HG03064 (cell line): ENCODE measurements at regions not wholly inside any gene's neighbourhood (a gene's known extent, or its start where the extent isn't known, plus 50 kb on each side); places are given as distances from the start of the nearest gene placed in this dataset.
"Not testable (repeated sequence)": the region's sequence is repeated elsewhere in the genome, so short reads cannot be mapped to it uniquely, and the experiment has no call there.

Experiments used
- ATAC-seq: cut with Tn5 transposase; IDR thresholded peaks from one replicate; pipeline ENCODE4 v1.9.1; 2021; ENCODE audit warnings: low read depth; ENCODE audit not compliant: unreplicated experiment

DNA sequence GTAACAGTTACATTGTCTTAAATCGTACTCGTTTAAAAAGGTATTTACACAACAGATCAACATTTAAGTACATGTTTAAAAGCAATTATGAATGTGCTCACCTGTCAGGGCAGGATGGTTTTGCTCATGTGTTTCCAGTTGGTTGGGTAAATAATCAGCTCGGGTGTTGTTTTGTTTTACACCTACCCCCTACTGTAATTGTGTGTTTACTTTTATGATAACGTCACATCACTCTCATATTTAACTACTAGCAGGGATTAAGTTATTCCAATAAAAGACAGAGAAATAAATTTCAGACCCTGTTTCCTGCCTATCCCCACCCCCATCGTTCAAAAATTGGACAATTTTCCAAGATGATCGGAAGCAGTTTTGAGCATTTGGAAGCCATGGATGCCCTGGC, 390.2 kb downstream of the SEC14L1 start:
- no peak for ATAC-seq

DNA sequence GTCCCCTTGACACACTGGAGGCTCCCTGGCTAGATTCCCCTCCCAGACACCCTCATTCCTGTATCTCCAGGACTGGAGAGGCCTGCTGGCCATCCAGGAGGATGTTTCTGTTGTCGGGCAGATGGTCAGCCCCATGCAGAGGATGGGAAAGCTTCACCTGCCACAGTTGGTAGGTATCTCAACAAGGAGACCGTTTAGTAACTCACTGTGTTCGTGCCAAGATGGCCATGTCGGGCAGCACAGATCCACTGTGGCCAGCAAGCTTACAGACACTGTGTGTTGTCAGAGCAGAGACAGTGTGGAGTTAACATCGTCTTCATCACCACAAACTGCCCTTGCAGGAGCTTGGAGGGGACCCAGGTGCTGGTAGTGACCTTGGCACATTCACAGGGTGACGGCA, 390.9 kb downstream of the SEC14L1 start:
- no peak for ATAC-seq

DNA sequence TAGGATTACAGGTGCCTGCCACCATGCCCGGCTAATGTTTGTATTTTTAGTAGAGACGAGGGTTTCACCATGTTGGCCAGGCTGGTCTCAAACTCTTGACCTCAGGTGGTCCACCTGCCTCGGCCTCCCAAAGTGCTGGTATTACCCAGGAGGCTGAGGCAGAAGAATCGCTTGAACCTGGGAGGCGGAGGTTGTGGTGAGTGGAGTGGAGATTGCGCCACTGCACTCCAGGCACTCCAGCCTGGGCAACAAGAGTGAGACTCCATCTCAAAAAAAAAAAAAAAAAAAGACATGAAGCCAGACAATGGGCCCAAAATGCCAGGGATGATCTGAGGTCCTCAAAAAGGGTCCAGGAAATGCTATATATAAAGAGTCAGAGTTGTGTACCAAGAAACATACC, 392.9 kb downstream of the SEC14L1 start:
- not testable (repeated sequence) for ATAC-seq

DNA sequence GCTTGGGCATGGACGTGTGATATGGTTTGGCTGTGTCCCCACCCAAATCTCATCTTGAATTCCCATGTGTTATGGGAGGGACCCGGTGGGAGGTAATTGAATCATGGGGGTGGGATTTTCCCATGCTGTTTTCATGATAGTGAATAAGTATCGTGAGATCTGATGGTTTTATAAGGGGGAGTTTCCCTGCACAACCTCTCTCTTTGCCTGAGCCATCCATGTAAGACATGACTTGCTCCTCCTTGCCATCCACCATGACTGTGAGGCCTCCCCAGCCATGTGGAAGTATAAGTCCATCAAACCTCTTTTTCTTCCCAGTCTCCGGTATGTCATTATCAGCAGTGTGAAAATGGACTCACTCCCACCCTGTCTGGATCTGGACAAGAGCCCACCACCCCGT, 393.4 kb downstream of the SEC14L1 start:
- ATAC-seq: no peak

DNA sequence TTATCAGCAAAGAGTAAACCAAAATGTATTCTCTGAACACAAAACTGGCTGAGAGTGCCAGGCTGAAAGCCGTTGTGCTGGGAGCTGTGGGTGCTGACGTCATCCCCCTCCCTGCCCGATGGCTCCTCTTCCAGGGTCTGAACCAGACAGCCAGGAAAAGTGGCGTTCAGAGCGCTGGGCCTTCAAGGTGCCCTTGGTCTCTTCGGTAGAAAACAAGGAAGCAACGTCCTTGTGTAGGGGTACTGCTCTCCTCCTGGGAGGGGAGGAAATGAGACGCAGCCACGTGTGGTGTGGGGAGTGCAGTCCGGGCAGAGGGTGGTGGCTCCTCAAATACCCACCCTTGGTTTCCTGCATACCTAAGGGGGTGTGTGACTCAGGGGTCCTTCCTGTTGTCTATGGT, 394.7 kb downstream of the SEC14L1 start:
- ATAC-seq: no peak

DNA sequence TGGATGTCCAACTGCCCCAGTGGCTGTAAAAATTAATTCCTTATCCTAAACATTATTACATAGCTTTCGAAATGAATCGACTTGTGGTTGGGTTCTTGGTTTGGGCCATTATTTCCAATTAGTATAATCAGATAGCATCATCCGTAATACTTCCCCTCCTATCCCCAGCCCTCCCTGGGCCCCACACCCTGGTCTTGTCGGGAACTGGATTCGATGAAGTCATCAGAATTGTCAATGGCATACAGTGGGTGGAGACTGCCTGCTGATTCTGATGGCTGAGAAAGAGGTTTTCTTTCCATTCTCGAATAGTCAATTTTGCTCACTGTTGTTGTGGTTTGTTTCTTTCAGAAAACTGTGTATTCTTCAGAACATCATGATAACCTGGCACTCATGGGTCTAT, 395.1 kb downstream of the SEC14L1 start:
- ATAC-seq: no peak

DNA sequence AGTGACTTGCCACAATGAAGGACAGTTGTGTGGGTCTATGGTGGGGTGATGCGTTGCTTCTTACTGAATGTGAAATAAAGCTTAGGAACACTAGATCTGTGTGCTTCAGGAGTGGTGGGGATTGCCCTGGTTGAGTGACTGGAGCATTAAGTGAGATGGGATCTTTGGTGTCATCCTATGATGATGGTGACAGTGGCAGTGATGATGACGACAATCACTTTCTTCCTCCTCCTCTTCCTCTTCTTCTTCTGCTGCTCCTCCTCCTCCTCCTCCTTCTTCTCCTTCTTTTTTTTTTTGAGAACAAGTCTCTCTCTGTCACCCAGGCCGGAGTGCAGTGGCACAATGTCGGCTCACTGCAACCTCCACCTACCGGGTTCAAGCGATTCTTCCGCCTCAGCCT, 396.8 kb downstream of the SEC14L1 start:
- no peak for ATAC-seq

DNA sequence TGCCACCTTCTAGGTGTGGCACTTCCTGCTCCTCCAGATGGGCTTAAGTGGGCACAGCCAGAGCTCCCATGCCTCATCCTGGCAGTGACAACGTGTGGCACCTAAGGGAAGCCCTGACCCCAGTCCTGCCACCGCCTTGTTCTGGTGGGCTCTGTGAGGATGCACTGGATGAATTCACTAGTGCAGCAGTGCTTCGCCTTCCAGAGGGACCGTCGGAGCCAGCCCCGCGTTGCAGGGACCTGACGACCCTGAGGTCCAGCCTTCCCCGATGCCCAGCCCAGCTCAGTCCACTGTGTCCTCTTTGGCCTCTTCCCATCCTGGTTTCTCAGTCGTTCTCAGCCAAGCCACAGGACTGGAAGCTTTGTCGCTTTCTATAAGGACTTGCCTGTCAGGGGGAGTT, 399.8 kb downstream of the SEC14L1 start:
- no peak for ATAC-seq

DNA sequence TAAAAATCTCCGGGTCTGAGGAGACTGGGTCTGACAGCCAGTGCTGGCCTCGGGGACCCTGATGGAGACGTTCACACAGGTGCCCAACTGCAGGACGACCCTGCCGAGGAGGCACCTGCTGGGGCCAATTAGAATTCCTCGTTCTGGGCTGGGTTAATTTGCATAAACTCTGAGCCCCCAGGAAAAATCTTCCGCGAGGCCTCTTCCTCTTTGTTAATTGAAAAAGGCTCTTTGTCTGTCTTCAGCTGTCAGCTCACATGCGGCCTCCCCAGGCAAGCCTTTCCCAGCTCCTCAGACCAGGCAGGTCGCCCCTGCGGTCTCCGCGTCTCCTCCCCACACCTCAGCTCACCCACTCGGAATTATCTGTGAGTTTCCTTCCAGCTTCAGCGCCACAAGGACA, 400.2 kb downstream of the SEC14L1 start:
- no peak for ATAC-seq

DNA sequence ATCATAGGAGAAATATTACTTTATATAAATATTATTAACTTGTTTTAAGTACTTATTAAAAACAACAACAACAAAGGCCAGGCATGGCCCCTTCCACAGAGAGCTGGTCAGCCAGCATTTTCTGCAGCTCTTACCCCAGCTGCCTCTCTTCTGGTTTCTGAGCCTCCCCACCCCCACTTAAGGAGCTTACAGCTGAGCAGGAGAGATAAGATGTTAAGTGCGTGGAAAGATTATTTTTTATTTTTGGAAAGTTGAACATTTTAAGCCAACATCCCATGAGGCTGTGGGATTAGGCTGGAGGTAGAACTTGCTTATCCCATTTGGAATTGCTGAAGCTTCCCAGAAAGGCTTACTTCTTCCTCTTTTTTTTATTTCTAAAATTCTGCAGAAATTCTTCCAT, 401.2 kb downstream of the SEC14L1 start:
- ATAC-seq: no peak

DNA sequence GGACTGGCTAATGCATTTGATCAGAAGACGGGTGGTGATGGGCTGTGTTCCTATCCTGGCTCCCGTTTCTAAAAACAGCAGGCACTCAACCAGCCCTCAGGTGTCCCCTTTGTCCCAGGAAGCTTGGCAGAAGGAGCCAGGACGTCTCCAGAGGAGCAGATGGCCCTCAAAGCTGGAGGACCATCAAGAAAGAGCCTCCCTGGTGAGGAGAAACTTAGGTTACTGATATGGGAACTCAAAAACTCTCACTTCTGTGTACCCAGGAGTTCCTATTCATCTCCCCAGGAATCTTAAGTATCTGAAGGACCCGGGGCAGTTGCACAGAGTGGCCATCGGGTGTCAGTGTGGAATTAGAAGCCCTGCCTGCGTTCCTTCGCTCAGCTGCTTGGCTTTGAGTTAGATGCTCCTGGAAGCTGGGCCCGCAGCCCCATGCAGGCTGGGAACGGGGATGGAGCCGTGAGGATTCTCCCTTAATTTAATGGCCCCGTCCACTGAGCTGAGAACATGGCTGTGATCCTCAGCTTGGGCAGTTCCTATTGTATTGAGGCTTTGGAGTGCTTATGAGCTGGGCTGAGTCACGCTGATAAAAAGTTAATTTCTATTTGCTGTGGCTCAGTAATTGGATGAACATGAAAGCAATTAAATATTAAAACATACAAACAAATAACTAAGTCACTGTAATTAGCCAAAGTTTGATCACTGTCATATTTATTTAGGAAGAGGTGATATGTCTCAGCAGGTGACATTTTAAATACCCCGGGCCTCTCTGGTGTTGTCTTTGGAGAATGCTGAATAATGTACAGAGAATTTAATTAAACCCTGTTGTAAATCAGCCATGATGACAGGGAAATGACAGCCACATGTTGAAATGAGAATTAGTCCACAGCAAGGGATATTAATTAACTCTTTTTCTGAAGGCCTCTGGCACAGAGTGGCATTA, 402.1 kb downstream of the SEC14L1 start:
- ATAC-seq: no peak

DNA sequence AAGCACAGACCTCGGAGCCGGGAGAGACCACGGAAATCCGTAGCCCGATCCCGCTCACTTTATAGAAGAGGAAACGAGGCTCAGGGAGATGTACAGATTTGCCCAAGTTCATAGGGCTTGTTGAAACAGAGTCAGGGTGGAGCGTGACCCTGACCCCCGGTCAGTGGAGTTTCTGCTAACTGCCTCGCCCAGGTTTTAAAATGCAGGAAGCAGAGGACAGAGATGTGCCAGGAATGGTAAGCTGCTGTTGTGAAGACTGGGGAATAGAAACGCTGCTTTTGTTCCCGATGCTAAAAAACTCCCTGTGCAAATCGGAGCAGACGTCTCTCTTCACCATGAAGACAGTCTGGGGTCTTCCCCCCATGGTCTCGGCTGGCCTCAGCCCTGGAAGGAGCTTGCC, 403.0 kb downstream of the SEC14L1 start:
- ATAC-seq: no peak

DNA sequence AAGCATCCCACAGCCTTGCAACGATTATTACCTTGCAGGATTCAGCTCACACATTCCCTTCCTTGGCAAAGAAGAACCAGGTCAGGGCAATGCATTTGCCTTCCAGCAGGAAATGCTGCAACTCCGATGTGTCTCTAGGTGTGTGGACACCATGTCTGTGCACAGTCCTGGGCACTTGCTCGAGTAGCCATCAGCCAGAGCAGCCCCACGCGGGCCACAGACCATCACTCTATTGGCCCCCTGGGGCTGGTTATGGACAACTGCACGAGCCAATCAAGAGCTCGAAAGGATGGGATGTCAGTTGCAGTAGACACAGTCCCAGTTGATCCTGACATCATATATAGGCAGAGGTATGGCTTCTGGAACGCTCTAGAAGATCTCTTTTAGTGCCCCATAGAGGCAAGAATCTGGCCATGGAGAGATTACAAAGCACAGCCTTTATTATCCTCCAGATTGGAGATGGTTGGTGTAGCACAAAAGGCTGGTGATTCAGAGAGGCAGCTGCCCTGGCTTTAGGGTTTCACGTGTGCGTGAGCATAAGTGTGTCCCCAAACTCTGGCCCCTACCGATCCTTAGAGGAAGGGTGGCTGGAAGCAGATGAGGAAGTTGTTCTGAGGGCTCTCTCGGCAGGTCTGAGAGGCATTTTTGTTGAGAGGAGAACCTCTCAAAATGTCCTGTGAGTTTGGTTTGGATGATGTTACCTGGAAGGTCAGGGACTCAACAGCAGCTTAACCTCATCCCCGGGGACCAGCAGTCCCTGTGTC, 403.8 kb downstream of the SEC14L1 start:
- ATAC-seq: no peak

DNA sequence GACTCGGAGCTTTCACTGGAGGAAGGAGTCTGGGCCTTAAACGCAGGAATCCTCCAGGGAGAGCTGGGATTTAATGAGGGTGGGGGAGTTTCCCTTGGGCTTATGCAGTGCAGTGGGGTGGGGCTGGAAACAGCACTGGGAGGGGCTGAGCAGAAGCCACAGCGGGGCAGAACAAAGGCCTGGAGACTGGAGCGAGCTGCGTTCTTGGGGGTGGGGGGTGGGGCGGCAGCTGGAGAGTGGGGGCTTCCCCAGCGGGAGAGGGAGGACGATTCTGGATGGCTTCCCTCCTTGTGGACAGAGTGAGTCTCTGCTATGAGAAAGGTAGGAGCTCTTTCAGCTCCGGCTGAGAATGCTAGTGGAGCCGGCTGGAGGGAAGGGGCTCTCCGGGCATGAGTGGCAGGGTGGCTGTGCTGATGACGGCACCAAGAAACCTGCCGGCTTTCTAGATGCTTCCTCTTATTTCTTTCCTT, 406.0 kb downstream of the SEC14L1 start:
- no peak for ATAC-seq

DNA sequence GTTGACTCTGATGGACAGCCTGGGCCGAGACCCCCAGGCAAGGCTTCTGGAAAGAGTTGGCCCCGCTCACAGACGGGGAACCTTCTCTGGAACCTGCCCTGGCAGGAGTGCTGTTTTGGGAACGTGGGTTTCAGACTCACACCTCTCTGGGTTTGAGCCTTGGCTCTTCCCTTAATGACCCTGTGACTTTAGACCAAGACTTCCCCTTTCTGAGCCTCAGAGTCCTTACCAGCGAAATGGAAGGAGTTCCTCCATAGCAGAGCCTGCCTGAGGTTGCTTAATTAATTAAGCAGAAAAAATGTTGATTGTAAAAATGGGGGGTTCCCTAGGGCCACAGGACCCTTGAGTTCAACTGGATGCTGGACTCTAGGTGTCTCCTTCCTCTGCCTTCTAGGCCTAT, 408.2 kb downstream of the SEC14L1 start:
- no peak for ATAC-seq

DNA sequence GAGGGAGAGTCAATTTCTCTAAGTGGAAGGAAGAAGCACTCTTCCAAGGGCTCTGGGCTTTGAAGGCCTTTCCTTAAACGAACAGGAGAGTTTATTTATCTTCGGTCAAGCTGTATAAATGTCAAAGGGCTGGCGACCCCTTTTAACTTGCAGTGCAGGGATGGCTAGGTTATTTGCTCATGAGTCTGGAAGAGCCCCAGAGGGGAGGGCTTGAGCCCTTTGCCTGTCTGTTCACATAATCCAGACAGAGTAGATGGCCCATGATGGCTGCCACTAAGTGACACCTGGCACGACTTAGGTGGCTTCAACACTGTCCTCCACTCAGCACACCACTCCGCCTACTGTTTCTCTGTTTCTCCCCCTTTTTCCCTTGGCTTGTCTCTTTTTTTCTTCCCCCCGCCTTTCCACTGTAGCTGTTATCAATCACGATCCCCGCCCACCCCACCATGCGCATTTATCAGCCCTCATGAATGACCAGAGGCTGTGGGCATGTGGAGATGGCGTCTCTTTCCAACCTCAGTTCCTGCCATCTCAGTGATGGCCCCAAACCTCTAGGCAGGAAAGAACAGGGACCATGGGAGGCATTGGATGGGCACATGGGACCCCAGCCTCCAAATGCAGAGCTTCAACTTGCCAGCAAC, 408.7 kb upstream of the TNRC6C start:
- ATAC-seq: no peak

DNA sequence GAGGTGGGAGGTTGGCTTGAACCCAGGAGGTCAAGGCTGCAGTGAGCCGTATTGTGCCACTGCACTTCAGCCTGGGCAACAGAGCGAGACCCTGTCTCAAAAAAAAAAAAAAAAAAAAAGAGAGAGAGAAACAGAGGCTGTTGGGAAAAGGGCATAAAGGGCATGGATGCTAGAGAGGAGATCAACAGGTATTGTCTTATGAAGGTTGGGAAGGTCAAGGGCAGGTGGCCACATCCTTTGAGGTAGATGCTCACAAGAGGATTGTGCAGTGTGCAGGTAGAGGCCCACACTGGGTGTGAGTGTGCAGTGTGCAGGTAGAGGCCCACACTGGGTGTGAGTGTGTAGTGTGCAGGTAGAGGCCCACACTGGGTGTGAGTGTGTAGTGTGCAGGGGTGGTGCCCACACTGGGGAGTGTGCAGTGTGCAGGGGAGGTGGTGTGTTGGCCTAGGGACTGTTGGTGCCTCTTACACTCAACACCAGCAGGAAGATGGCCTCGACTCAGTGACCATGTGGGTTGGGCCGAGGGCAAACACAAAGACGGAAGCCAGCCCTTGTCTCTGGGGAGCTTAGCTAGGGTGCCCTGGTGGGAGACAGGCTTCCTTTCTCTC, 404.9 kb upstream of the TNRC6C start:
- no peak for ATAC-seq

DNA sequence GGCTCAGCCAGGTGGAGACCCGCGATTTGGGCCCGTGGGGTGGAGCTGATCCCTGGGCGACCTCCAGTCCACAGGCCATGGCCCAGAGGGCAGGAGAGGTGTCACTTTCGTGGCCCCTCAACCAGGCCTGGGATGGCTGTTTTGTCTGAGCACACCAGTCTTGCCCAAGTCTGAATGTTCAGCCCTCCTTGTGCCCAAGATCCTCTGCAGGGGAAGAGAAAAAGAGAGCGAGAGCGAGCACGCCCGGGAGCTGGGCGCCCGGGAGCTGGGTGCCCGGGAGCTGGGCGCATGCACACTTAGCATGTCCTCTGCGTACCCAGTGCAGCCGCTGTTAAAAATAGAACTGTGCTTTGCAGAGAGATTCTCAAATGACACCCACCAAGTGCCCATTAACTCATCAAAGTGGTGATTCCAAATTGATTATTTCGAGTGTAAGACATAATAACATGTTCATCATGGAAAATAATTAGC, 403.3 kb upstream of the TNRC6C start:
- ATAC-seq: no peak

DNA sequence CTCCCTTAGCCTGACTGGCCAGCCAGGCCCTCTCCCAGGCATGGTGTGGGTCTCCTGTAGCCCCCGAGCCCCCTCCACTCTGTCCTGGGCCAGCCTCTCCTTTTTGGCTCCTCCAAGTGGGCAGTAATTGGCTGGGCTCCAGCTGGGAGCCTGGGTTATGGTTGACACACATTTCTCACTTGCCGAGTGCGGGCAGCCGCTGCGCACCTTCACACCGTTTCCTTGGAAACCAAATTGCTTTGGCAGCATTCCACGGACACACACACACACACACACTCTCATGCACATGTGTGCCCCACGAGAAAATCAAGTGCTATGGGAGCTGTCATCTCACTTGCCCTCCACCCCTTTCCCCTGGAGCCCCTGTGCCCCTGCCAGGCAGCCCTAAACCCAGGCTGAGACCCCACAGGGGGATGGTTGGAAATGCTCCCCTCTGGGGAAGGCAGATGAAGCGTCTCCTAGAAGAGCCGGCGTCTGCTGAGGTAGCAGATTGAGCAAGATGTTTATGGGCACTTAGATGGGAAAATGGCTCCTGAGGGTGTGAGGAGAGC, 402.7 kb upstream of the TNRC6C start:
- ATAC-seq: no peak

DNA sequence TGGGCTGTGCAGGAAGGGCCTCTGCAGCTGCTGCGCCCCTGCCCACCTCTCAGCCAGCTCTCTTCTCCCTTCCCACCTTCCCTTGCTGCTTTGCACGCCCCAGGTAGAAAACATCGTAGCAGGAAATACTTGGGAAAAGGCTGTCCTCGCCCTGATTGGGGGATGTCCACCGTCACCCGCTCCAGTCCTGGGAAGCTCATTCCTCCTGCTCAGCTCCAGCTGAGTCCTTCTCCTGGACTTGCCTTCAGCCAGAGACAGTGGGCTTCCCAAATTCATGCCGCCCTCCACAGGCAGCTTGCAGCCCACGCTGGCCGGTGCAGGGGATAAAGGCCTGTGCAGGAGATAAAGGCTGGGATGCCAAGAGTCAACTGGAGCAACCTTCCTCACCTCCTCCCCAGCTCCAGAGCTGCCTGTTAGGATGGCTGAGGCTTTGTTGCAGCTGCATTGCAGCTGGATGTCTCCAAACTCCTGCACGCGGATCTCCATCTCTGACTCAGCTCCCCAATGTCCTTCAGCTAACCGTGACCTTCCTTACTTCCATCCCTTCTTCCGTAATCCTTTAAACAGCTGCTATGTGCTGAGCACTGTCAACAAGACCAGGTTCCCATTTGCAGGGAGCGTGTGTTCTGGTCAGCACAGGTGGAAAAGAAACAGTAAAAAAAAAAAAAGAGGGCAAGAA, 402.0 kb upstream of the TNRC6C start:
- ATAC-seq: no peak
